OCI-LY1 (cell line): ENCODE measurements at regions not wholly inside any gene's neighbourhood (a gene's known extent, or its start where the extent isn't known, plus 50 kb on each side); places are given as distances from the start of the nearest gene placed in this dataset.

Source experiments
- H2AFZ ChIP-seq: fragments of 200-600 bp; sonication (generic), shearing (Covaris generic); 2 replicates; pipeline ENCODE4 v1.6.0; 2014; ENCODE audit warnings: antibody characterized with exemption, mild to moderate bottlenecking, low read length
- H3F3A ChIP-seq: fragments of 200-600 bp; sonication (generic), shearing (Covaris generic); 2 replicates; pipeline ENCODE4 v1.6.0; 2014; ENCODE audit warnings: mild to moderate bottlenecking, antibody characterized with exemption, low read length, moderate library complexity; ENCODE audit not compliant: insufficient read depth
- H3K27ac ChIP-seq: fragments of 200-600 bp; sonication (generic); 2 replicates; pipeline ENCODE4 v1.5.1; 2014; ENCODE audit warnings: low read length, mixed run types, mild to moderate bottlenecking, low read depth; ENCODE audit not compliant: poor library complexity, severe bottlenecking
- H3K27me3 ChIP-seq: fragments of 200-600 bp; sonication (generic); 2 replicates; pipeline ENCODE4 v1.6.0; 2014; ENCODE audit warnings: antibody characterized with exemption, mild to moderate bottlenecking, low read length, moderate library complexity; ENCODE audit not compliant: insufficient read depth
- H3K36me3 ChIP-seq: fragments of 200-600 bp; sonication (generic); 2 replicates; pipeline ENCODE4 v1.6.1; 2014; ENCODE audit warnings: mild to moderate bottlenecking, antibody characterized with exemption, low read length, moderate library complexity, mixed read lengths; ENCODE audit not compliant: insufficient read depth
- H3K4me1 ChIP-seq: fragments of 200-600 bp; sonication (generic); 2 replicates; pipeline ENCODE4 v1.5.1; 2014; ENCODE audit warnings: mild to moderate bottlenecking, low read length, moderate library complexity; ENCODE audit not compliant: insufficient read depth, severe bottlenecking
- H3K4me2 ChIP-seq: fragments of 200-600 bp; sonication (generic), shearing (Covaris generic); 2 replicates; pipeline ENCODE4 v1.6.1; 2014; ENCODE audit warnings: low read length
- H3K4me3 ChIP-seq: fragments of 200-600 bp; sonication (generic); 2 replicates; pipeline ENCODE4 v1.5.1; 2014; ENCODE audit warnings: low read length, low read depth, mild to moderate bottlenecking, mixed read lengths; ENCODE audit not compliant: poor library complexity, severe bottlenecking
- H3K79me2 ChIP-seq: fragments of 200-600 bp; shearing (Covaris generic); 2 replicates; pipeline ENCODE4 v1.6.1; 2016; ENCODE audit warnings: mixed run types, low read length, mixed read lengths; ENCODE audit not compliant: insufficient read depth
- H3K9ac ChIP-seq: fragments of 200-600 bp; sonication (generic), shearing (Covaris generic); 2 replicates; pipeline ENCODE4 v1.6.1; 2014; ENCODE audit warnings: mild to moderate bottlenecking, low read length, mixed read lengths
- H3K9me2 ChIP-seq: fragments of 200-600 bp; sonication (generic), shearing (Covaris generic); 2 replicates; pipeline ENCODE4 v1.6.1; 2014; ENCODE audit warnings: low read depth, mild to moderate bottlenecking, low read length, mixed read lengths
- H3K9me3 ChIP-seq: fragments of 200-600 bp; shearing (Covaris generic); 2 replicates; pipeline ENCODE4 v1.6.1; 2014; ENCODE audit warnings: low read length, mixed read lengths
- H4K20me1 ChIP-seq: fragments of 200-600 bp; sonication (generic), shearing (Covaris generic); 2 replicates; pipeline ENCODE4 v1.6.0; 2016; ENCODE audit warnings: mild to moderate bottlenecking, low read length; ENCODE audit not compliant: insufficient read depth
- CTCF ChIP-seq: fragments of 200-600 bp; sonication (generic), shearing (Covaris generic); IDR thresholded peaks from 2 replicates; pipeline ENCODE4 v1.5.1; 2017; ENCODE audit warnings: mild to moderate bottlenecking, antibody characterized with exemption, low read length, moderate library complexity, mixed read lengths
- EZH2 ChIP-seq: fragments of 200-600 bp; sonication (generic), shearing (Covaris generic); IDR thresholded peaks from 2 replicates; pipeline ENCODE4 v1.8.0; 2017; ENCODE audit warnings: borderline replicate concordance, mixed run types, mild to moderate bottlenecking, antibody characterized with exemption, low read length, moderate library complexity, mixed read lengths

DNA sequence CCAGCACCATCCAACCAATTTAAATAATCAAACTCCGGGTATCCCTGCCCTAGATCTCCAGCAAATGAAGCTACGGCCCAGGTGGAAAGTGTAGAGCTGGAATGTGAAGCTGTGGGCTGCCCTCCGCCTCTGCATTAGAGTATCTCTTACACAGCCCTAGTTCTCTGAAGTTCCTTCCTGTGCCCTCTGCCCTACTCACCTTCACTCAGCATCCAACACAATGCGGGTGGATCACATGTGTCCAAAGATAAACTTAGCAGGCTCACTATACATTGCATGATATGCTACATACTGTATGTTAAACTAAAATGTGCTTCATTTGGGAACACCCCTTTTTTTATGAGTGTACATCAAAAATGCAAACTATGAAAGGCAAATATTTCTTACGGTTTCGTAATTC lies 70.0 kb upstream of the RAD23B start:
- no peak overlapping the region for H3K4me2 ChIP-seq
- no peaks in the 10 kb centered on the region for H4K20me1 ChIP-seq
- no peaks in the 10 kb centered on the region for H3F3A ChIP-seq
- H3K9me2 ChIP-seq = no peaks in the 10 kb centered on the region
- H3K27ac ChIP-seq = no peak overlapping the region
- no peaks in the 10 kb centered on the region for H3K79me2 ChIP-seq
- H3K36me3 ChIP-seq = no peaks in the 10 kb centered on the region
- no peak overlapping the region for H3K4me3 ChIP-seq
- no peaks in the 10 kb centered on the region for H3K4me1 ChIP-seq
- H2AFZ ChIP-seq = no peak overlapping the region
- no peaks in the 10 kb centered on the region; the same call in 1 of the 2 replicates for H3K27me3 ChIP-seq
- TF ChIP-seq CTCF (no peak), EZH2 (no peak)
- H3K9ac ChIP-seq = no peak overlapping the region
- H3K9me3 ChIP-seq = no peaks in the 10 kb centered on the region

GRCh38 chr9:107213561-107214028 lies 69.5 kb upstream of the RAD23B start:
- H2AFZ ChIP-seq = no peak overlapping the region
- no peak overlapping the region for H3K9ac ChIP-seq
- H3K27me3 ChIP-seq = no peaks in the 10 kb centered on the region; the same call in 1 of the 2 replicates
- H3K4me1 ChIP-seq = no peaks in the 10 kb centered on the region
- H3K9me2 ChIP-seq = no peaks in the 10 kb centered on the region
- no peak overlapping the region for H3K27ac ChIP-seq
- no peak overlapping the region for H3K4me3 ChIP-seq
- H3K36me3 ChIP-seq = no peaks in the 10 kb centered on the region
- H3F3A ChIP-seq = no peaks in the 10 kb centered on the region
- no peaks in the 10 kb centered on the region for H3K79me2 ChIP-seq
- no peaks in the 10 kb centered on the region for H4K20me1 ChIP-seq
- no peaks in the 10 kb centered on the region for H3K9me3 ChIP-seq
- TF ChIP-seq EZH2 = no peak
- TF ChIP-seq CTCF = no peak
- no peak overlapping the region for H3K4me2 ChIP-seq

DNA sequence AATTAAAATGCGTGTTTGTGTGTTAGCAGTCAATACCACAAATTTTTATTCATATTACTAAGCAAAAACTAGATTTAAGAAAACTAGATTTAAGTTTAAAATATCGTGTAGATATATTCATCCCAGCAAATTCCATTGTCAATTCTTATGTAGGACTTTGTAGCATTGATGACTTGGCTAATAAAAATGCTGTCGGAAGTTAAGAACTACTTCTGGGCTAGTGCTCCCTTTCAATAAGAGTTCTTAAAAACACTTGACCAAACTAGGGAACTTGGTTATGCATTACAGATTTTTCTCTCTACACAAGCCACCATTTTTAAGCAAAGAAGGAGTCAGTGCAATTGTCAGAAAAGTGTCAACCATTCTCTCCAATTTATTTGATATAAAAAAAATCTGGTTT lies 68.7 kb upstream of the RAD23B start:
- H3K27ac ChIP-seq = no peak overlapping the region
- H4K20me1 ChIP-seq = no peaks in the 10 kb centered on the region
- no peaks in the 10 kb centered on the region for H3K36me3 ChIP-seq
- H3F3A ChIP-seq = no peaks in the 10 kb centered on the region
- no peak overlapping the region for H3K4me3 ChIP-seq
- H3K27me3 ChIP-seq = no peaks in the 10 kb centered on the region; the same call in 1 of the 2 replicates
- TF ChIP-seq CTCF (no peak), EZH2 (no peak)
- no peak overlapping the region for H2AFZ ChIP-seq
- no peaks in the 10 kb centered on the region for H3K4me1 ChIP-seq
- H3K79me2 ChIP-seq = no peaks in the 10 kb centered on the region
- no peaks in the 10 kb centered on the region for H3K9me3 ChIP-seq
- H3K9ac ChIP-seq = no peak overlapping the region
- H3K9me2 ChIP-seq = no peaks in the 10 kb centered on the region
- no peak overlapping the region for H3K4me2 ChIP-seq
